Endodermal cell (in vitro differentiated cells): ENCODE measurements at regions not wholly inside any gene's neighbourhood (a gene's known extent, or its start where the extent isn't known, plus 50 kb on each side); places are given as distances from the start of the nearest gene placed in this dataset.

Source experiments
- DNase-seq: peaks from one replicate; pipeline ENCODE4 v3.0.0-alpha.2; 2017
- H3K27ac ChIP-seq: 2 replicates; pipeline ENCODE4 v1.5.1; 2013; ENCODE audit warnings: mild to moderate bottlenecking, low read depth, low read length, moderate library complexity
- H3K27me3 ChIP-seq: 2 replicates; pipeline ENCODE4 v1.6.1; 2013; ENCODE audit warnings: mild to moderate bottlenecking, low read length, moderate library complexity; ENCODE audit not compliant: insufficient read depth, control insufficient read depth, poor library complexity, severe bottlenecking
- H3K36me3 ChIP-seq: 2 replicates; pipeline ENCODE4 v1.7.0; 2013; ENCODE audit warnings: mild to moderate bottlenecking, low read length, moderate library complexity; ENCODE audit not compliant: control insufficient read depth, insufficient read depth
- H3K4me1 ChIP-seq: one replicate; pipeline ENCODE4 v1.7.0; 2013; ENCODE audit warnings: low read length; ENCODE audit not compliant: control insufficient read depth, insufficient read depth
- H3K4me3 ChIP-seq: 2 replicates; pipeline ENCODE4 v1.5.1; 2013; ENCODE audit warnings: mild to moderate bottlenecking, low read length, moderate library complexity
- H3K9ac ChIP-seq: 2 replicates; pipeline ENCODE4 v1.6.1; 2013; ENCODE audit warnings: mild to moderate bottlenecking, low read length, moderate library complexity; ENCODE audit not compliant: poor library complexity, severe bottlenecking; ENCODE audit errors: extremely low read depth
- H3K9me3 ChIP-seq: 2 replicates; pipeline ENCODE4 v1.6.1; 2013; ENCODE audit warnings: mild to moderate bottlenecking, low read length, moderate library complexity; ENCODE audit not compliant: control insufficient read depth
- H3K27ac Mint-ChIP-seq: 2 replicates; pipeline ENCODE4 v1.8.0; 2020; ENCODE audit warnings: mixed read lengths
- H3K27me3 Mint-ChIP-seq: 2 replicates; pipeline ENCODE4 v1.8.0; 2021; ENCODE audit warnings: mild to moderate bottlenecking, mixed read lengths; ENCODE audit not compliant: insufficient read depth
- H3K36me3 Mint-ChIP-seq: 2 replicates; pipeline ENCODE4 v1.8.0; 2020; ENCODE audit warnings: low read depth, mixed read lengths
- H3K4me1 Mint-ChIP-seq: 2 replicates; pipeline ENCODE4 v1.8.0; 2020; ENCODE audit warnings: mixed read lengths
- H3K4me3 Mint-ChIP-seq: 2 replicates; pipeline ENCODE4 v1.8.0; 2020; ENCODE audit warnings: mild to moderate bottlenecking, moderate library complexity, mixed read lengths
- H3K9me3 Mint-ChIP-seq: 2 replicates; pipeline ENCODE4 v1.8.0; 2020; ENCODE audit warnings: mild to moderate bottlenecking, mixed read lengths
- CTCF ChIP-seq: fragments of 200-600 bp; sonication (generic); conservative IDR thresholded peaks from 2 replicates; pipeline ENCODE4 v1.5.0; 2021; ENCODE audit warnings: antibody characterized with exemption, mild to moderate bottlenecking
- WGBS, 2 experiments: methylation state at CpG; one replicate each; pipeline versions ENCODE4 v1.1.5 to v1.1.7; 2013; ENCODE audit warnings: missing lambda C conversion rate in 2 of 2, mixed read lengths in 1 of 2; ENCODE audit not compliant: insufficient coverage in 1 of 2, insufficient read length in 1 of 2; 5-methylcytosine and 5-hydroxymethylcytosine counted together

- DNase-seq = no peak
- Histone ChIP-seq H3K9ac (no peak overlapping the region), H3K27ac (peak overlapping the region; percentile 7), H3K9me3 (peaks cover 8% of the 10 kb centered on the region), H3K36me3 (no peaks in the 10 kb centered on the region), H3K4me3 (no peak overlapping the region), H3K4me1 (peaks cover 3% of the 10 kb centered on the region), H3K27me3 (no peaks in the 10 kb centered on the region)
- Mint-ChIP-seq H3K4me3 (no peak overlapping the region), H3K36me3 (no peaks in the 10 kb centered on the region), H3K27ac (no peak overlapping the region), H3K4me1 (peaks cover 3% of the 10 kb centered on the region), H3K9me3 (no peaks in the 10 kb centered on the region), H3K27me3 (peaks cover 4% of the 10 kb centered on the region)
- no peak for TF ChIP-seq CTCF
- WGBS, 2 experiments = 57 to 73% methylated on average over 5 to 8 of the region's 8 CpGs
These were observed 226.7 kb upstream of the CDH13 start for GRCh38 chr16:82400046-82400445.

- H3K27ac ChIP-seq = no peak overlapping the region
- peaks cover 8% of the 10 kb centered on the region for H3K9me3 ChIP-seq
- WGBS, 2 experiments = 85 to 96% methylated on average over 3 of the region's 3 CpGs
- no peak for DNase-seq
- TF ChIP-seq CTCF = no peak
- no peaks in the 10 kb centered on the region for H3K36me3 ChIP-seq
- Mint-ChIP-seq H3K27me3 (peaks cover 7% of the 10 kb centered on the region), H3K4me1 (no peaks in the 10 kb centered on the region), H3K36me3 (no peaks in the 10 kb centered on the region), H3K9me3 (no peaks in the 10 kb centered on the region), H3K4me3 (no peak overlapping the region), H3K27ac (no peak overlapping the region)
- H3K4me3 ChIP-seq = no peak overlapping the region
- no peaks in the 10 kb centered on the region for H3K4me1 ChIP-seq
- no peaks in the 10 kb centered on the region for H3K27me3 ChIP-seq
- H3K9ac ChIP-seq = no peak overlapping the region
These were observed 226.5 kb upstream of the MPHOSPH6 start for GRCh38 chr16:82396509-82396908.

DNA sequence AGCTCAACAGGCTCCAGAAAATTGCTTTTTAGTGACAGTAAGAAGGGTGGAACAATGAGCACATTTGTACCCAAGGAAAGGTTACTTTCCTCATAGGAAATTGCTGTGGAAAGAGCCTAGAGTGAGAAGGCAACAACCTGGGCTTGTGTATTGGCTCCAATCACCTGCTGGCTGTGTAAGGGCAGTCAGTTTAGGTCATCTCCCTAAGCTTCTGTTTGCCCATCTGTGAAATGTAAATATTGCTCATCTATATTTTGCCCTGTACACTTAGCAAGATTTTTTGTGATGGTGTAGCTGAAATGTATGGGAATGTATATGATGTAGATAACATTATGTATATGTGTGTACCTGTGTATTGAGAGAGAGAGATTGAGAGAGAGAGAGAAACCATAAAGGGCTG is 225.2 kb upstream of the MPHOSPH6 start:
- H3K27ac Mint-ChIP-seq = no peak overlapping the region
- TF ChIP-seq CTCF = no peak
- Histone ChIP-seq H3K9me3 (peaks cover 8% of the 10 kb centered on the region), H3K27ac (no peak overlapping the region), H3K36me3 (no peaks in the 10 kb centered on the region), H3K9ac (no peak overlapping the region), H3K27me3 (no peaks in the 10 kb centered on the region), H3K4me1 (no peaks in the 10 kb centered on the region), H3K4me3 (no peak overlapping the region)
- H3K27me3 Mint-ChIP-seq = peaks cover 8% of the 10 kb centered on the region
- no peaks in the 10 kb centered on the region for H3K9me3 Mint-ChIP-seq
- H3K4me1 Mint-ChIP-seq = no peaks in the 10 kb centered on the region
- DNase-seq = no peak
- no peak overlapping the region for H3K4me3 Mint-ChIP-seq
- no peaks in the 10 kb centered on the region for H3K36me3 Mint-ChIP-seq
